Hepatocyte (in vitro differentiated cells): ENCODE measurements at regions not wholly inside any gene's neighbourhood (a gene's known extent, or its start where the extent isn't known, plus 50 kb on each side); places are given as distances from the start of the nearest gene placed in this dataset.

Experiments used
- DNase-seq: peaks from one replicate; pipeline ENCODE4 v3.0.0-alpha.2; 2016; ENCODE audit warnings: low spot score
- H2AFZ ChIP-seq: fragments of 200-600 bp; sonication (generic); 2 replicates; pipeline ENCODE4 v1.6.0; 2016; ENCODE audit warnings: antibody characterized with exemption, mild to moderate bottlenecking
- H3K27ac ChIP-seq: fragments of 200-600 bp; sonication (generic); 2 replicates; pipeline ENCODE4 v1.5.1; 2016; ENCODE audit warnings: mild to moderate bottlenecking
- H3K27me3 ChIP-seq: fragments of 200-600 bp; sonication (generic); 2 replicates; pipeline ENCODE4 v1.6.1; 2016
- H3K36me3 ChIP-seq: fragments of 200-600 bp; sonication (generic); replicated peaks from 2 replicates; pipeline ENCODE4 v1.5.1; 2016; ENCODE audit warnings: low read depth; ENCODE audit not compliant: insufficient read depth
- H3K4me1 ChIP-seq: fragments of 200-600 bp; sonication (generic); 2 replicates; pipeline ENCODE4 v1.5.1; 2016; ENCODE audit warnings: mild to moderate bottlenecking, moderate library complexity; ENCODE audit not compliant: insufficient read depth
- H3K4me2 ChIP-seq: fragments of 200-600 bp; sonication (generic); 2 replicates; pipeline ENCODE4 v1.6.0; 2016
- H3K4me3 ChIP-seq: fragments of 200-600 bp; sonication (generic); 2 replicates; pipeline ENCODE4 v1.5.1; 2016; ENCODE audit warnings: mild to moderate bottlenecking
- H3K79me2 ChIP-seq: fragments of 200-600 bp; sonication (generic); 2 replicates; pipeline ENCODE4 v1.6.0; 2017; ENCODE audit warnings: mild to moderate bottlenecking
- H3K9me2 ChIP-seq: fragments of 200-600 bp; sonication (generic); replicated peaks from 2 replicates; pipeline ENCODE4 v1.6.0; 2017; ENCODE audit warnings: mild to moderate bottlenecking; ENCODE audit not compliant: insufficient read depth
- H3K9me3 ChIP-seq: fragments of 200-600 bp; sonication (generic); 2 replicates; pipeline ENCODE4 v1.5.1; 2016; ENCODE audit warnings: low read depth, mild to moderate bottlenecking
- H4K20me1 ChIP-seq: fragments of 200-600 bp; sonication (generic); 2 replicates; pipeline ENCODE4 v1.6.0; 2016; ENCODE audit warnings: mild to moderate bottlenecking; ENCODE audit not compliant: insufficient read depth, poor library complexity, severe bottlenecking
- EZH2 ChIP-seq: fragments of 200-600 bp; sonication (generic); IDR thresholded peaks from 2 replicates; pipeline ENCODE4 v1.6.1; 2016; ENCODE audit warnings: antibody characterized with exemption, mild to moderate bottlenecking, borderline replicate concordance
- EZH2phosphoT487 ChIP-seq: fragments of 200-600 bp; sonication (generic); IDR thresholded peaks from one replicate; pipeline ENCODE4 v1.6.1; 2018; ENCODE audit warnings: antibody characterized with exemption, mild to moderate bottlenecking, low read depth, moderate library complexity; ENCODE audit not compliant: unreplicated experiment, severe bottlenecking
- WGBS: methylation state at CpG from one replicate; pipeline ENCODE4 v1.1.6; 2016; ENCODE audit warnings: low lambda C conversion rate; ENCODE audit errors: missing lambda C conversion rate; 5-methylcytosine and 5-hydroxymethylcytosine counted together
- TF ChIP-seq, protein P1 (sequence below): fragments of 200-600 bp; sonication (generic); IDR thresholded peaks from 2 replicates; pipeline ENCODE4 v1.5.1; 2016; ENCODE audit warnings: antibody characterized with exemption, mild to moderate bottlenecking; ENCODE audit not compliant: poor library complexity

DNA sequence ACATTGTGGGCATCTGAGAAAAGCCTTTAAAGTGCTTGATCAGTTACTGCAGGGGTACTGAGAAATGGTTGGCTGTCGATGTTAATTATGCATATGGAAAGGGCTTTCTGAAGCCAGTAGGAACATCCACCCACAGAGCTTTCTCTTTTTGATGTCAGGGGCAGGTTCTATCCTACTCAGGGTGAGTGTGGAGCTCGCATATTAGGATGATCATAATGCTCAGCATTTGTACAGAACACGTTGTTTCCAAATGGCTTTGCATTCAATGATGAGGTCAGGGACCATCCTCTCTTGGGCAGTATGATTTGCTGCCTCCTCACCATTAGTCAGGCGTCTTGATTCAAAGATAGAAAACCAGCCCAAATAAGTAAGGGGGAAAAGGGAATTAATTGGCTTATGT, 141.9 kb downstream of the HMHB1 start:
- Histone ChIP-seq H3K27ac (no peak overlapping the region), H4K20me1 (no peaks in the 10 kb centered on the region), H3K4me1 (no peaks in the 10 kb centered on the region), H3K79me2 (no peaks in the 10 kb centered on the region), H3K4me2 (no peak overlapping the region), H2AFZ (no peak overlapping the region), H3K9me3 (no peaks in the 10 kb centered on the region), H3K4me3 (no peak overlapping the region), H3K9me2 (no peaks in the 10 kb centered on the region), H3K27me3 (no peaks in the 10 kb centered on the region), H3K36me3 (no peaks in the 10 kb centered on the region)
- TF ChIP-seq, protein P1, sequence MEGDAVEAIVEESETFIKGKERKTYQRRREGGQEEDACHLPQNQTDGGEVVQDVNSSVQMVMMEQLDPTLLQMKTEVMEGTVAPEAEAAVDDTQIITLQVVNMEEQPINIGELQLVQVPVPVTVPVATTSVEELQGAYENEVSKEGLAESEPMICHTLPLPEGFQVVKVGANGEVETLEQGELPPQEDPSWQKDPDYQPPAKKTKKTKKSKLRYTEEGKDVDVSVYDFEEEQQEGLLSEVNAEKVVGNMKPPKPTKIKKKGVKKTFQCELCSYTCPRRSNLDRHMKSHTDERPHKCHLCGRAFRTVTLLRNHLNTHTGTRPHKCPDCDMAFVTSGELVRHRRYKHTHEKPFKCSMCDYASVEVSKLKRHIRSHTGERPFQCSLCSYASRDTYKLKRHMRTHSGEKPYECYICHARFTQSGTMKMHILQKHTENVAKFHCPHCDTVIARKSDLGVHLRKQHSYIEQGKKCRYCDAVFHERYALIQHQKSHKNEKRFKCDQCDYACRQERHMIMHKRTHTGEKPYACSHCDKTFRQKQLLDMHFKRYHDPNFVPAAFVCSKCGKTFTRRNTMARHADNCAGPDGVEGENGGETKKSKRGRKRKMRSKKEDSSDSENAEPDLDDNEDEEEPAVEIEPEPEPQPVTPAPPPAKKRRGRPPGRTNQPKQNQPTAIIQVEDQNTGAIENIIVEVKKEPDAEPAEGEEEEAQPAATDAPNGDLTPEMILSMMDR, result no peak
- TF ChIP-seq EZH2phosphoT487 (no peak), EZH2 (no peak)
- WGBS, result 90% methylated on average over 4 of the region's 4 CpGs
- no peak for DNase-seq

DNA sequence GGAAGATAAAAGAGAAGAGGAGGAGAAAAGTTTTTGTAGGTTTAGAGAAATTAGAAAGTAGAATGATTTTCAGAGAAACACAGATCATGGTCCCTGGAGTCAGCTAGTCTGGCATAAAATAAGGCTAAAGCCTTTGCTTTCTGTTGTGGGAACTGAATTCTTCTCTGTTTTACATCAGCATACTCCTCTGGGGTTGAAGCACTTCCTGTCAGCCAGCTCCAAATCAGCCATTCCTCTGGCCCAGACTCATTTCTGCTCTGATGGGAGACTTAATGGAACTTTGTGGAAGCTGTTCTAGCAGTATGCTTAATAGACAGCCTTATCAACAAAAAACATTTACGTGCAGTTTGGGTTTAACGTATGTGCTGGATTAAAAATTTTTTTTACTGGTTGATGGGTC, 143.2 kb downstream of the HMHB1 start:
- Histone ChIP-seq H3K4me3 (no peak overlapping the region), H3K79me2 (no peaks in the 10 kb centered on the region), H3K4me2 (no peak overlapping the region), H3K9me3 (no peaks in the 10 kb centered on the region), H3K36me3 (no peaks in the 10 kb centered on the region), H4K20me1 (no peaks in the 10 kb centered on the region), H3K27me3 (no peaks in the 10 kb centered on the region), H3K27ac (no peak overlapping the region), H3K4me1 (no peaks in the 10 kb centered on the region), H2AFZ (no peak overlapping the region), H3K9me2 (no peaks in the 10 kb centered on the region)
- TF ChIP-seq, protein P1, result no peak
- TF ChIP-seq EZH2phosphoT487 (no peak), EZH2 (no peak)
- 29% methylated on average over 2 of the region's 2 CpGs for WGBS
- no peak for DNase-seq

DNA sequence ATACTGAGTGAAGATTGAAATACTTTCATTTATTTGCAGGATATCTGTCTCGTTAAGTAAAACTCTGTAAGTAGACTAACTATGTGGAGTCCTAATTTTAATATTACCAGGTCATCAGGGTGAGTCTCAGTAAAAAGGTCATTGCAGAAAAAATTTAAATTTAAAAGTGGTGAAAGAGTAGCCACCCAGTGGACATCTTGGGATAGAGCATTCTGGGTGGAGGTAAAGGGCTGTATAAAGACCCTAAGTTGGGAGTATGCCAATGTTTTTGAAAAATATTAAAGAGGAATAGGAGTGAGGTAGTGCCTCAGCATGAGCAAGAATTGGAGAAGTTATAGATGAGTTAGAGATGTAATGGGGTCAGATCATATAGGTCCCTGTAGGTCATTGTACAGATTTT, 145.5 kb downstream of the HMHB1 start:
- Histone ChIP-seq H3K27me3 (no peaks in the 10 kb centered on the region), H3K9me2 (no peaks in the 10 kb centered on the region), H3K79me2 (no peaks in the 10 kb centered on the region), H3K4me3 (no peak overlapping the region), H4K20me1 (no peaks in the 10 kb centered on the region), H3K4me2 (no peak overlapping the region), H3K9me3 (no peaks in the 10 kb centered on the region), H2AFZ (no peak overlapping the region), H3K36me3 (no peaks in the 10 kb centered on the region), H3K27ac (no peak overlapping the region), H3K4me1 (no peaks in the 10 kb centered on the region)
- no peak for DNase-seq
- TF ChIP-seq, protein P1, result no peak
- no peak for TF ChIP-seq EZH2phosphoT487
- no peak for TF ChIP-seq EZH2
- WGBS, result 88% methylated on average over 1 of the region's 1 CpG

DNA sequence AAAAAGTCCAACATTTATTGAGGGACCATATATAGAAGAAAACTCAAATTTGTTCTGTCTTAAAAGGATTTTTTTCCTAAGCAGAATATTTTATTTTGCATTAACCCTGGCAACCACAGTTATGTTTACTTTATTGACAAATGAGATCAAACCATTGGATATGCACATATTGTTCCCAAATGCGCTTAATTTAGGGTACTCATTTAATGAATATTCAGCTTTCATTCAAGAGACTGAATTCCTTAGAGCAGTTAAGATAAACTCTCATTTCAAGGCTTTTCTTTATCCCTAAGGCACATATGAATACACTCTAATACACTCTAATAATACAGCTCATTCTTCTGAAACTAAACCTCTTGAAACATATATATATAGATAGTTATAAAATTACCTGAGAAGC, 150.2 kb downstream of the HMHB1 start:
- no peak overlapping the region for H3K4me2 ChIP-seq
- no peak for DNase-seq
- no peaks in the 10 kb centered on the region for H3K9me2 ChIP-seq
- H3K27me3 ChIP-seq, result no peaks in the 10 kb centered on the region
- TF ChIP-seq EZH2 (no peak), EZH2phosphoT487 (no peak)
- TF ChIP-seq, protein P1, result no peak
- no peak overlapping the region for H2AFZ ChIP-seq
- H3K9me3 ChIP-seq, result no peaks in the 10 kb centered on the region
- H3K36me3 ChIP-seq, result no peaks in the 10 kb centered on the region
- H3K79me2 ChIP-seq, result no peaks in the 10 kb centered on the region
- no peak overlapping the region for H3K4me3 ChIP-seq
- H3K4me1 ChIP-seq, result no peaks in the 10 kb centered on the region
- 78% methylated on average over 1 of the region's 1 CpG for WGBS
- no peaks in the 10 kb centered on the region for H4K20me1 ChIP-seq
- H3K27ac ChIP-seq, result no peak overlapping the region
